GM08714 (cell line): ENCODE measurements at regions not wholly inside any gene's neighbourhood (a gene's known extent, or its start where the extent isn't known, plus 50 kb on each side); places are given as distances from the start of the nearest gene placed in this dataset.

ENCODE experiments used
- H3K4me3 ChIP-seq: fragments of 200-500 bp; sonication (Bioruptor generic); 2 replicates; pipeline ENCODE4 v1.5.1; 2014; ENCODE audit warnings: mild to moderate bottlenecking, low read length, inconsistent platforms
- ZNF274 ChIP-seq: IDR thresholded peaks from 2 replicates; pipeline ENCODE4 v1.6.1; 2012; ENCODE audit warnings: mild to moderate bottlenecking, low read depth, low read length

DNA sequence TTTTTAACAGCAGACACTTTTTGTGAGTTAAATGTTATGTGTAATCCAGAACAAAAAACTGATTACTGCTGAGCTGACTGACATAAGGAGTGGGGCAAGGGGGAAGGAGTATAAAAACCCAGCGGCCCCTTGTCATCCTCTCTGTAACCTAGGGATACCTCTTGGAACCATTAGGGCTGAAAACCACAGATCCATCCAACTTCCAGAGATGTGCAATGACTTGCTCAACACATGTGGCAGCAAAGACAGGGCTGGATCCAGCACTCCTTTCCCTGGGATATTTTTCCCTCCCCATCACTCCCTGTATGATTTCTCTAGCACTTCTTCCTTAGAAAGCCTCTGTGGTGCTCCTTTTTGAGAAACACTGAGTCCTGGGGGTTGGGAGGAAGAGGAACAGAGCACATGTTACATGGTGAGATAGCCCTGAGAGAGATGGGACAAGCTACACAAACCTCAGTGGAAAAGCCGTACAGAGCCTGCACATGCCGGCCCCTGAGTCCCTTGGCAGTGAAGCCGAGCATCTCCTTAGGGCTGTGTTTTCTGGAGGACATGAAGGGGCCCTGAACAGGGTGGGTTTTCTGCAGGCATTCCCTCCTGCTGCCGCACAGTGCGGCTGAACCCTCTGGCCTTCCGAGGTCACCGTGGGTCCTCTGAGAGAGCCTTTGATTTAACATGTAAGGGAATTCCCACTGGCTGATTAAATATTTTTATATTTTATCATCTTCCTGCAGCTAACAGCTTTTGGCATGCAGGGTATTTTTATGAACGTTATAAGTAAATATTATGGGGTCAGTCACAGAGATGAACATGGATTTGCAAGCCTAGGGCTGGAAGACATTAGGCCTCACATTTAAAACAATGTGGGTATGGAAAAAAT lies 219.9 kb downstream of the COG6 start:
- TF ChIP-seq ZNF274, result no peak
- no peak overlapping the region for H3K4me3 ChIP-seq

DNA sequence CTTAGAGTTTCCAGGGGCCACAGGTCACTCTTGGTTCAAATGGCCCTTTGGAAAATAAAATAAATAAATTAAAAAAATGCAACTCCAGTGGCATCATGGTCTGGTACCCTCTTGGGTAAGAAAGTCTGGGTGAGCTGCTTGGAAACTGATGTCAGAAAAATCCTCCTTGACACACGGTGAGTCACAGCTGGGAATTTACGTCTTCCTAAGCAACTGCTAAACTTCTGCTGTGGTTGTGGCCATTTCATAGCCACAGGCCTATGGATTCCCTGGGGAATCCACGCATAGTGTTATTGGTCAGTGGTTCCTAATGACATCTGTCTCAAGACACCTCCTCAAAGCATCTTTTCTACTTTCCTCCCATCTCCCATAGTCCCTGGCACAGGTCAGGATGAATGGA lies 220.8 kb downstream of the COG6 start:
- TF ChIP-seq ZNF274, result no peak
- no peak overlapping the region for H3K4me3 ChIP-seq

DNA sequence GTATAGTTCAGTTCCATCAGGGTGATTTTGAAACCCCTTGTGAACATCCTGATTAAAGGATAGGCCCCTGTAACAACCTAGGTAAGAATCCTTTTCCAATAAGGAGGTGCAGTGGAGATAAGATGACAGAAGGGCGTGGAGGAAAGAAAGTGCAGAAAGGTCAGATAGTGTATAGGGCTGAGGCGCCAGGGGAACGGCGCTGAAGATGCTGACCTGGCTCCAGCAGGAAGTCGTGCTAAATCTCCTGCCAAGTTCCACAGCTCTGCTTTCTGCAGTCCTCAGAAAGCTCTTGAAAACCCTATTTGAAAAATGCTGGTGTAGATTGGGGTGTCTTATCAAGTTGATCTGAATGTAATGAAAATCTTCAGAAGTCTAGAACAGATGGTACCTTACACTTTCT lies 221.7 kb downstream of the COG6 start:
- no peak for TF ChIP-seq ZNF274
- H3K4me3 ChIP-seq, result no peak overlapping the region

DNA sequence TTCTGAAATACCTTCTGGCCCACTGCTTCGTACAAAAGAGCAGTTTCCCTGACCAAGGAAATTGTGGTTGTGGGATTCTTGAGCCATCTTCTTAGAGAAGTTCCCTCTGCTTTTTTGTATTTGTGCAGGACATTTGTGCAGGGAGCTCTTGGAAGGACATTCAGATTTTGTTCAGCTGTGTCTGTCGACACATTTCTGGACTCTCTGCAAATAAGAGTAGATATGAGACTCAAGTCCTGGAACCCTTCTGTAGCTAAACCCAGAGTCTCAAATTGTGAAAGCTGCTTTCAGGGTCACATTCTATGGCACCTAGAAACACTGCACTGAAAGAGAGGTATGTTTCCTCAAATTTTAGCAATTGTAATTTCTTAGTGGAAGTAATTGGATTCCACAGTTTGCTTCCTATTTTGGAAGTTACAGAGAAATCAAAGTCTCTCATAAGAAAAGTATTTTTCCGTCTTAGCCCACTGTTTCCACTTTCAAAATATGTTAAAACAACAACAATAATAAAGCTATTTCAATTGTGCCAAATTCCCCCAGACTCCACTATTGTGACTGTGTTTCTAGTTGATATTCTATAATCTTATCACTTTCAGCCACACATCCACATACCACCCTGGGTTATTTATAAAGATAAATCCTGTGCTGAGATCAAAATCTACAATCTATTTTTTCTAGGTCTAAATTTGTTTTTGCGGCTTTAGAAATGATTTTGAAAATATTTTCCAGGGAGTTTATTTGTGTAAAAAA lies 224.0 kb downstream of the COG6 start:
- no peak for TF ChIP-seq ZNF274
- no peak overlapping the region for H3K4me3 ChIP-seq

DNA sequence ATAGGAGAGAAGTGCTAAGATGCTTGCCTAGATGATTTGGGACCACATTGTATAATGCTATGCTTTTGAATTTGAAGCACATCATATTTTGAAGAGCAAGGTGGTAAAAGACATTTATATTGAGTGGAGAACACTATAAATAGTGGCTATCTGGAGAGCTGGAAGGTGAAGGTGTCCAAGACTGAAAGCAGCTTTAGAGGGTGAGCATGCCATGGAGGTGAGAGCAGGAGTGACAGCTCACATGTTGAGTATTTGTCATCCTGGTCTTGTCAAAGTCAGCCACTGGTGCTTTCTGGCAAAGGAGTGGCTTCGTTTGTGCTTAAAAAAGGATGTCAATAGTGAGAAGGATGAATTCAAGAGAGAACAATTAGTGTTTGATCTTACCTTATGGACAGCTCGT lies 225.9 kb downstream of the COG6 start:
- TF ChIP-seq ZNF274, result no peak
- no peak overlapping the region for H3K4me3 ChIP-seq

DNA sequence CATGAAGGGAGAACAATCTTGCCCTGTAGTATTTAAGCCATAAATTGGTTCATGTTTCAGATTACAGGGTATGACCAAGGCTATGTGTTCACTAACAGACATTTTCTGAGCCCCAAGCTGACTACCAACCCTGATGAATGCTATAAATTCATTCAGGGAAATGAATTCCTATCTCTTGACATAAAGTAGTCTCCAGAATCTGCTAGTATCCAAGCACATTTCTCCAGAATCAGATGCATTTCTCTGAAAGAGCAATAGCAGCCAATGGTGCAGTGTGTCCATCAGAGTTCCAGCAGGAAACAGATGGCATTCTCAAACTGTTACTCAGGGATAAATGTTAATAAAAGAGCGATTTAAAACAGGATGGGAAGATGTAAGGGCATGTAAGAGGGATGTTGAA lies 226.4 kb downstream of the COG6 start:
- no peak overlapping the region for H3K4me3 ChIP-seq
- no peak for TF ChIP-seq ZNF274

DNA sequence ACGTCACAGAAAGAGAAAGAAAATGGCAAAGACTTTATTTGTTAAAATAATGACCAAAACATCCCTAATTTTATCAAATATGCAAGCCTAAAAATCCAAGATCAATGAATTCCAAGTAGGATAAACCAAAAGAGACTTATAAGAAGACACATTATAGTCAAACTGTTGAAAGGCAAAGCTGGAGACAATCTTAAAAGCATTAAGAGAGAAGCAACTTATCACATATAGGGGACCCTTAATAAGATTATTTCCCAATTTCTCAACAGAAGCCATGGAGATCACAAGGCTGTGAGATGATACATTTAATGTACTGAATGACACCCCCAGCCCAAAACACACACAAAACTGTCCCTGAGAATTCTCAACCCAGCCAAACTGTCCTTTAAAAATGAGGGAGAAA lies 228.7 kb downstream of the COG6 start:
- no peak for TF ChIP-seq ZNF274
- H3K4me3 ChIP-seq, result no peak overlapping the region

DNA sequence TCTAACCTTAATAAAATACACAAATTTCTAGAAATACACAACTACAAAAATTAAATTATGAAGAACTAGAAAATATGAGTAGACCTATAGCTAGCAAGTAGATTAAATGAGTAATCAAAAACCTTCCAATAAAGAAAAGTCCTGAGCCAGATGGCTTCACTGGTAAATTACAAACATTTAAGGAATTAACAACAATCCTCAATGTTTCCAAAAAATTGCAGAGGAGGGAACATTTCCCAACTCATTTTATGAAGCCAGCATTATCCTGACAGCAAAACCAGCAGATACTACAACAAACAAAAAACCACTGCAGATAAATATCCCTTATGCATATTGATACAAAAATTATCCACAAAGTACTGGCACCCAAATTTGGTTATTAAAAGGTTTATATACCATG lies 230.9 kb downstream of the COG6 start:
- H3K4me3 ChIP-seq, result no peak overlapping the region
- TF ChIP-seq ZNF274, result no peak

DNA sequence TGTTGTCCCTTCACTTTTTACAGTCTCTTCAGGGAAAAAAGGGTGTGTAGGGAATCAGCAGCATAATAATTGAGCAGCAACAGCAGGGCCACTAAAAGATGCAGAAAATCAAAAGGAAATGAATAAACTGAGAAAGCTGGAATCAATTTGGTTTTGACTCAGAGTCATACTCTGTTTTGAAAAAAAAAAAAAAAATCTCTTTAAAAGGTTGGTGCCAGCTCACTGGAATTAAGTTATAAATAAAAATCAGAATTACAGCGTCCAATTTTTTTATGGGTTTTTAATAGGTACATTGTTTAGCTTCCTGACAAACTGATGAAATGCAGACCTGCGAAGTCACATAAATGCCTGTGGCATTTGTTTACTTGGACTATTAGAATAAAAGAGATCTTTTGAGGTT lies 231.9 kb downstream of the COG6 start:
- TF ChIP-seq ZNF274, result no peak
- no peak overlapping the region for H3K4me3 ChIP-seq

DNA sequence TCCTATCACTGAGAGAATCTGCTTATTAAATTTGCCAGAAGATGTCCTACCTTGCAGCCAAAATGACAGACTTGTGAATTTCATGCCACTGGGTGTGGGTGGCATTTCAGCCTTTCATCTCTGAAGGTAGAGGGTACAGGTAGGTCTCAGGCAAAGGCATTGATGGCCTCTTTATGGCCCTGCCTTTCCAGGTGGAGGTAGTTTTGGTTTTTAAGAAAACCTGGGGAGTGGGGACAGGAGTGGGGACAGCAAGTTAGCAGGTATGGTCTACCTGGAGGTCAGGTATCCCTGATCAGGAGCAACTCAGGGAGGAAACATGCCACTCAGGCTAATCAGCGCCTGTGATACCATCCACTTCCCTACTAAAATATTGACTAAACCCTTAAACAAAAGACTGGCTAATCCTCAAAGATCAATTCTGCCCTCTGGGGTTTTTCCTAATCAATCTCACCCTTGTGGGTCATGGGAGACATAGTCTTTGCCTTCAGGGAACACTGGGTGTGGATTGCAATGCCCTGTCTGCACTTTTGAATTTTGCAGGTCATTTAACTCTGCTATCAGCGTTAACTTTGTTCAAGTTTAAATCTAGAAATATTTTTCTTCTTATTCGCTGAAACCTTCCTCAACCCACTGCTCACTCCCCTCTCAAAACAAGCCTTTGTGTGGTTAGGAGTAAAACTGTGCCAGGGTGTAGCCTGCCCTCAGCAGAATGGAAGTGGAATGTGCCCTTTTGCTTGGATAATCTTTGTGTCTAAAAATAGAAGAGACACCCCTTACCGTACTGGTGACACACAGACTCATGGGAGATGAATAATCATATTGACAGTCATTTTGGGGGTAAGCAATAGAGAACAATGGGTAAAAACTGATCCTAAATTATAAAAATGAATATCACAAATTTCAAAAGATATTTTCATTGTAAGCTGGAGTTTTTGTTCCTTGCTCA lies 233.7 kb downstream of the COG6 start:
- no peak for TF ChIP-seq ZNF274

DNA sequence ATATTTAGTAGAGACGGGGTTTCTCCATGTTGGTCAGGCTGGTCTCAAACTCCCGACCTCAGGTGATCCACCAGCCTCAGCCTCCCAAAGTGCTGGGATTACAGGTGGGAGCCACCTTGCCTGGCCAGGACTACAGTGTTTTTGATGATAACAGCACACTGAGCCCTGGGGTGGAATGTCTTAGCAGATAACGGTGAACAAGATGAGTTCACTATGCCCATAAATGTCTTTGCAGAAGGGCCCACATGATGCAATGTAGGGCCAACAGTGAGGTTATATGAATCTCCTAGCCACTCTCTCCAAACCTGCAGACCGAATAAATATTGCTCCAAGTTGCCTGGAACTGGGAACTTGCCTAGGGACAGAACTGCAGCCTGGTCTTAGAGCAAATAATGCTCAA lies 235.1 kb downstream of the COG6 start:
- TF ChIP-seq ZNF274, result no peak
- H3K4me3 ChIP-seq, result no peak overlapping the region

More for the DNA sequence above, 233.7 kb downstream of the COG6 start:
- H3K4me3 ChIP-seq, result no peak overlapping the region

DNA sequence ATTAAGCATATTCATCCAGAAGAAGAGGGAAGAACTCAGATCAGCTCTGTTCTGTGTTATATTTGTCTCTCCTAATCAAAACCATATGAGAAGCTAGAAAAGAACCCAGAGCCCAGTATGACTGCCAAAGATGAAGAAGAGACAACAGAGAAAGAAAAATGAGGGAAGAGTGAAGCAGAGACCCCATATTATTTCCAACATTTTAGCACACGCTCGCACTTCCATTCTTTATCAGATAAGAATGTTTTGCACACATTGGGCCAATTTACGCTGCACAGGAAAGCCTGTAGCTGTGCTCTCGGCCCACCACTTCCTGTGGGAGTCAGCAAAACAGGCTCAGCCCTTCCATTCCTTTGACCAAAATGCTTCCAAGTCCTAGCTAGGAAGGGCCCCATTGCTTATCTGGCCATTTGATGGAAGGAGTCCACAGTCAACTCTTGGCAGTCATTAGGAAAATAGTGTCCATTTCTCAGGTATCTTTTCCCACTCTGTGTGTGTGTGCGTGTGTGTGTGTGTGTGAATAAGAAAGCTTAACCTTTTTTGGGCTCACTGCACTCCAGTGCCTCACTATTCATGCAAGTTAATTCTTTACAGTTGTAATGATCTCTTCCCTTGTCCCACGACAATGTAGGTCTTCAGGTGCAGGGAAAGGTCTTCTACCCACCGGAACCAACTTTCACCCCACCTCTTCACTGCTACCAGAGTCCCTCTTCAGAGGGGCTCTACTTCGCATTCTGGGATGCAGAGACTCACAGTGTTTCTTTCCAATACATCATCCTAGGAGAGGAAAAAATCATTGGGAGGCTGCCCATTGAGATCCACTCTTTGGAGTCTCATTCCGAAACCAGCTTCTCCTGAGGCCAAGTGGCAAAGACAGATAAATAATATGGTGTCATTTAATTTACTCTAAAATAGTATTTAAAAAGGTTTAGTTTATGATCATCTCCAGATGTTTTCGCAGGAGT lies 237.5 kb downstream of the COG6 start:
- H3K4me3 ChIP-seq, result no peak overlapping the region
- no peak for TF ChIP-seq ZNF274

DNA sequence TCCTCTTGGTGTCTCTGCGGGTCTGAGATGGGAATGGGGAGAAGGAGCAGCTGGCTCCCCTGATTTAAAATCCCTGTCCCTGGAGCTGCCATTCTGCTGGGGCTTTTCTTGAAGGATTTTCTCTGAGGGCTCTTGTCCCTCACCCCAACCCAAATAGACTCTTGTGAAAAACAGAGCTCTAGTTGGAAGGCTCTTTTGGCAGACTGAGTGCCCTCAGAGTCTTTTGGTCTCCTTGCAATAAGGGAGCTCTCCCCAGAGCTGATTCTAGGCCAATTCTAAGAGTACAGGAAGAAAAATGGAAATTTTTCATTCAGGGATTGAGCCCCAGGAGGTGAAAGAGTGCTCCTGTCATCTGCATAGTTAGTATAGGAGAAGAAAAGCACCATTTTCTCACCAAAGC lies 238.3 kb downstream of the COG6 start:
- TF ChIP-seq ZNF274, result no peak
- no peak overlapping the region for H3K4me3 ChIP-seq
